HUDEP-2 (cell line): ENCODE measurements at regions not wholly inside any gene's neighbourhood (a gene's known extent, or its start where the extent isn't known, plus 50 kb on each side); places are given as distances from the start of the nearest gene placed in this dataset.

ENCODE experiments used
- DNase-seq, 76 experiments: peaks; one replicate each; lab custom pipeline; 2025; ENCODE audit not compliant: unreplicated experiment in 76 of 76; lab: John Stamatoyannopoulos, UW

GRCh38 chr16:86016201-86016965 is 117.4 kb downstream of the IRF8 start:
- DNase-seq, result peak in 20 of 76 experiments; percentile 0 to 35 (median 10)

DNA sequence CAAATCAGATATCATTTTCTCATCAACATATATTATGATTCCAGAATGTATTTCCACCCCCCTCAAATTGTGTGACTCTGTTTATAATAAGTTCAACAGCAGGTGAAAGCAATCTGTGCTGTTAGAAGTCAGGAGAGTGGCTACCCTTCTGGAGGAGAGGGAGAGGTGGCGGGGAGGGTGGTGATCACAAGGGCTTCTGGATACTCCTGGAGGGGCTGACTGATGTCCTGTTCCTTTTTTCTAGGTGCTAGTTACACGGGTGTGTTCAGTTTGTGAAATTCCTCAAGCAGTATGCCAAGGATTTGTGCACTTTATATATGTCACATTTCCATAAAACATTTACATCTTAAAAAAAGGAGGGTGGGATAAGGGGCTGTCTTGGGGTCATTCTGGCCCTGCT is 119.1 kb downstream of the IRF8 start:
- DNase-seq, result no peak

DNA sequence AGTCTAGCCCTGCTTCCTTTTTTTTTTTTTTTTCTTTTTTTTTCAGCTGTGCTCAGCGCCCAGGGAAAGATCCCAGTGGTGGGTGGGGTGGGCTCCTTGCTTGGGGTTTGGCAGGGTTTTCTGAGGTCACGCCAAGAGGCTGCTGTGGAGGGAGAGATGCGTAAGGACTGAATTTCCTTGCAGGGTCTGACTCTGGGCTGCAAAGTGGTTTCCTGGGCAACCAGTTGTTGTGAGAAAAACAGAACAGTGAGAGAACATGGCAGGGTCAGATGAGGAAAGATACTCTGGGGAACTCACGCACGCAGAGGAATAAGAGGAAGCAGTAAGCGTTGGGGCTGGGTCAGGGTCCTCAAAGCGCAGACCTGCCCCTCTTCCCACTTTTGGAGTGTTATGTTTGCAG is 119.5 kb downstream of the IRF8 start:
- DNase-seq, result no peak

- DNase-seq, result no peak
Observed at GRCh38 chr16:86018941-86019340, 120.0 kb downstream of the IRF8 start.

GRCh38 chr16:86019446-86020047 is 120.6 kb downstream of the IRF8 start:
- DNase-seq, result peak in 1 of 76 experiments; percentile 5

DNA sequence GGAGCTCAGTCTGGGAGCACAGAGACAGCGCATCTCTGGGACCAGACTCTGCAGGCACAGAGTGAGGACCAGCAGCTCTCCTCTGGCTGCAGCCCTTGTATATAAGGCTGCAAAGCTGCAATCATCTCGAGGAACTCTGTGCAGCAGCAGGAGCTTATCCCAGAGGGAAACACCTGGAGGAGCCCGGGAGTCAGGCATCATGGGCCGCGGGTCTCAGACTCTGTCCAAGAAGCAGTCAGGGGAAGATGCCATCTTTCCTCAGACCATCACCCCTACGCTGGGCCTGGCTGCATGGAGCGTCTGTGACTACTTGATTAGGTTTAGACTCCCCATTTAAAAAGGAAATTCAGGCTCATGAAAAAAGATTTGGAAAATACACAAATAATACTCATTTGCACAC is 122.0 kb downstream of the IRF8 start:
- DNase-seq, result no peak

- DNase-seq, result peak in 1 of 76 experiments; percentile 2
Observed at GRCh38 chr16:86022381-86022960, 123.5 kb downstream of the IRF8 start.

DNA sequence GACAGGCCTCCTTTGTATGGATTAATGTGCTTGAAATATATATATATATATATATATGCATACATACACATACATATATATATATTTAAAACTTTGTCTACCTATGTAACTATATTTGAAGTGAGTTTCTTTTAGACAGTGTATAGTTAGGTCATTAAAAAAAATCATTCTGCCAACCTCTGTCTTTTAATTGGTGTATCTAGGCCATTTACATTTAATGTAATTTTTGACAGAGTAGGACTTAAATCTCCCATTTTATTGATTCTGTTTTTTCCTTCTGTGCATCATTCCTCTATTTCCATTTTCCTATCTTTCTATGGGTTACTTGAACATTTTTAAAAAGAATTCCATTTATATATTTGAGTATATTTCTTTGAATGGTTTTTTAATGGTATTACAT is 125.2 kb downstream of the IRF8 start:
- DNase-seq, result no peak

GRCh38 chr16:86025706-86026105 is 126.7 kb downstream of the IRF8 start:
- DNase-seq, result no peak

GRCh38 chr16:86026171-86026910 is 127.4 kb downstream of the IRF8 start:
- no peak for DNase-seq

- DNase-seq, result no peak
Observed at GRCh38 chr16:86026916-86027315, 128.0 kb downstream of the IRF8 start.

- DNase-seq, result no peak
Observed at GRCh38 chr16:86027373-86028126, 128.6 kb downstream of the IRF8 start.

DNA sequence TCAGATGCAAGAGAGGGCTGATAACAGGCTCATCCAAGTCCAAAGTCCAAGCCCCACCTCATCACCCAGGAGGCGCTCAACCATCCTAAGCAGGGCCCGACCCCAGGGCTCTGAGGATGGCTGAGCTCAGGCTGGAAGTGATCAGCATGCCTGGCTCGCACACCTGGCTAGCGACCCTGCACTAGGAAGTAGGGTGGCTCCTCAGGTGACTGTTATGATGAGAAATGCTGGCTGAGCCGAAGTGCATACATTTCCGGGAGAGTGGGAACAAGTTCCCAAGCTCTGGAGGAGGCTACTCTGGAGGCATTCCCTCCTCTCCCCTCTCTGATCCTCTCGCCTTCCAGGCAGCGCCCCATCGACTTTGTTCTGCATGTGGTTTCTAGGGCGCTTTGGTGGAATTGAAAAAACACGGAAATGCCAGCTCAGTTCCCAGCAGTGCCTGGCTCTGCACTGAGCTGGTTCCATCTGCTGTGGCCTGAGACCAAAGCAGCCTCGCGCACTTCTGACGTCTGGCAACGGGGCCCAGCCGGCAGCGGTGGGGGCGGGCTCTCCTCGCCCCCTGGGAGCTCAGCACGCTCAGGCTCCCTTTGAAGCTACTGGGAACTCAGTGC is 130.3 kb downstream of the IRF8 start:
- no peak for DNase-seq

- DNase-seq, result no peak
Observed at GRCh38 chr16:86030116-86030515, 131.2 kb downstream of the IRF8 start.

DNA sequence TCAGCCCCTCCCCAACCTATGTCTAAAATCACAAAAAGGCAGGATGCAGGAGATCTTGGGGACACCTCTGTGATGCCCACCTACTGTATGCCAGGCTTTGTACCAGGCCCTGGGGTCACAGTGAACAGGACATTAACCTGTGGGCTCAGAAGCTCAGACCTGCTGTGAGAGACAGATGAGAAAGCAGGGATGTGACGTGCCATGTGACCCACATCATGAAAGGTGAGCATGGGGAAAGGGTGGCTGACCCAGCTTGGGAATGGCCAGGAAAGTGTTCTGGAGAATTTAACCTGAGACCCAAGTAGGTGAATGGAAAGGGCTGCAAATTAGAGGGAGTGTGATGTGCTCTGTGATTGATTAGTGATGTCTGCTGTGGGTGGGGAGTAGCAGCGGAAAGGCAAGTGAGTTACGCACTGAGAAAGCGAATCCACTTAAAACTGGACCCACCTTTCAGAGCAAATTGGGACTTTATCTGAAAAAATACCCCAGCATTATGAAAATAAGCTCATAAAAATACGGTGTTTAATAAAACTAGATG is 132.2 kb downstream of the IRF8 start:
- DNase-seq, result no peak

- no peak for DNase-seq
Observed at GRCh38 chr16:86033016-86033474, 134.1 kb downstream of the IRF8 start.

GRCh38 chr16:86033971-86034370 is 135.0 kb downstream of the IRF8 start:
- DNase-seq, result no peak

DNA sequence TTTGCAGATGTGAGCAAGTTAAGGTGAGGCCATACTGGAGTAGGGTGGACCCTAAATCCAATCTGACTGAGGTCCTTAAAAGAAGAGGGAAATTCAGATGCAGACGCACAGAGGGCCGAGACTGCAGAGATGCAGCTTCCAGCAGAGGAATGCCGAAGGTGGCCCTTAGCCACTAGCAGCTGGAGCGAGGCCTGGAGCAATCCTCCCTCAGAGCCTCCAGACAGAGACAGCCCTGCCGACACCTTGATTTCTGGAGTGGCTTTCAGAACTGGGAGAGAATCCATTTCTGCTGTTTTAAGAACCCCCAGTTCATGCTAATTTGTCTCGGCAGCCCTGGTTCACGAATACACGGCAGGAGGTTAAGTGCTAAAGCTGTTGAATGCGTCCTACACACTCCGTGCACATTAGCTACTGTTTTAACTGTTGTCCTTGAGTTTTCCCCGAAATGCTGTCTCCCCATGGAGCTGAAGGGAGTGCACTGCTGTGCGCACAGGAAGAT is 135.5 kb downstream of the IRF8 start:
- no peak for DNase-seq

DNA sequence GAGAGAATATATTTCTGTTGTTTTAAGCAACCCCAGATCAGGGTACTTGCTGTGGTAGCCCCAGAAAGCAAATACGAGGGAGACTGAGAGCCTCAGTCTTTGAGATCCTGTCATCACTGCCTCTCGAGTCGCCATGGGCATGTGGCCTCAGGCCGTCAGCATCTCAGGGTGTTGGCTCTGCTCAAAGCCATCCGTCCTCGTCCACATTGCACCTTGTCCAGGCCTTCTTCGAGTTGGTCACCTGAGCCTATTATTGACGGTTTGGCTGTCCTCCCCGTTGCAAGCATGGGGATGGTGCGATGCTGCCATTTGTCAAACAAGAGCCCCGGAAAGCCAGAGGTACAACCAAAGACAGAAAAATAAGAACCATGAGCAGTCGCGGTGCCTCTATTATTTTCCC is 136.9 kb downstream of the IRF8 start:
- DNase-seq, result no peak
